K562 (cell line): ENCODE measurements at regions not wholly inside any gene's neighbourhood (a gene's known extent, or its start where the extent isn't known, plus 50 kb on each side); places are given as distances from the start of the nearest gene placed in this dataset.
A peak's percentile ranks its signal among the peaks of the same experiment; 100 is the strongest.

Experiments
- ADNP ChIP-seq: fragments of 200-800 bp; sonication (Bioruptor generic); IDR thresholded peaks from 2 replicates; pipeline ENCODE4 v1.6.1; 2016; ENCODE audit warnings: missing genetic modification characterization, missing compliant biosample characterization
- BRCA1 ChIP-seq, 2 experiments: fragments of 450-650 bp in 1 of 2; sonication (generic) in 1 of 2; formaldehyde crosslinking in 1 of 2; IDR thresholded peaks; 2 replicates each; pipeline versions ENCODE4 v1.5.0 to v1.6.1; 2017 to 2020; ENCODE audit warnings: mild to moderate bottlenecking in 1 of 2, missing genetic modification reagents in 1 of 2
- CEBPB ChIP-seq: fragments of 450-650 bp; IDR thresholded peaks from 2 replicates; pipeline ENCODE4 v1.6.1; 2016; ENCODE audit warnings: missing genetic modification characterization, missing compliant biosample characterization
- CTCF ChIP-seq, 3 experiments: IDR thresholded peaks in 2 of 3; conservative IDR thresholded peaks in 1 of 3; 2 replicates each; pipeline ENCODE4 v1.5.1; 2011 to 2012; ENCODE audit warnings: low read length in 3 of 3, mild to moderate bottlenecking in 3 of 3, control low read depth in 2 of 3, improper control_type of control experiment in 1 of 3, inconsistent platforms in 1 of 3, low read depth in 1 of 3, mixed read lengths in 1 of 3, moderate library complexity in 1 of 3; ENCODE audit not compliant: insufficient read depth in 2 of 3
- FOXA1 ChIP-seq: fragments of 450-650 bp; IDR thresholded peaks from 2 replicates; pipeline ENCODE4 v1.6.1; 2016; ENCODE audit warnings: mild to moderate bottlenecking, borderline replicate concordance
- HSF4 ChIP-seq: fragments of 250-450 bp; sonication (Bioruptor Pico); IDR thresholded peaks from 2 replicates; pipeline ENCODE4 v2.1.2; 2022; ENCODE audit warnings: mild to moderate bottlenecking, moderate library complexity, borderline replicate concordance
- ILK ChIP-seq: fragments of 450-650 bp; IDR thresholded peaks from 2 replicates; pipeline ENCODE4 v1.6.1; 2016; ENCODE audit warnings: missing genetic modification characterization, low read depth, mild to moderate bottlenecking, missing compliant biosample characterization, moderate library complexity, borderline replicate concordance
- ZFP36 ChIP-seq: fragments of 150-350 bp; IDR thresholded peaks from 2 replicates; pipeline ENCODE4 v1.6.1; 2018; ENCODE audit warnings: low read length, low read depth; ENCODE audit not compliant: partially characterized antibody
- ZNF133 ChIP-seq: fragments of 250-450 bp; sonication (Bioruptor Pico); IDR thresholded peaks from 2 replicates; pipeline ENCODE4 v1.4.0; 2020; ENCODE audit warnings: mild to moderate bottlenecking
- ZNF512 ChIP-seq: IDR thresholded peaks from 2 replicates; pipeline ENCODE4 v1.6.1; 2016; ENCODE audit warnings: missing genetic modification characterization, missing compliant biosample characterization

- no peak for TF ChIP-seq CEBPB (tag)
- no peak for TF ChIP-seq HSF4 (CRISPR knock-in tag)
- TF ChIP-seq BRCA1 (IDR thresholded peaks at IDR 0.05), result no peak
- TF ChIP-seq BRCA1 (CRISPR knock-in tag; IDR thresholded peaks at IDR 0.05), result no peak
- no peak for TF ChIP-seq ILK (tag)
- peak in 1 of 3 experiments; percentile 15; a peak in 1 of 6 replicates for TF ChIP-seq CTCF (IDR thresholded peaks at IDR 0.05 in 2 of 3, conservative IDR thresholded peaks at IDR 0.05 in 1 of 3; ENCODE audit: insufficient read depth in 2 of 3, low read depth in 1 of 3, low read length in 3 of 3)
- no peak for TF ChIP-seq ZFP36
- TF ChIP-seq FOXA1, result no peak
- TF ChIP-seq ZNF512 (tag), result no peak
- TF ChIP-seq ZNF133, result no peak
- TF ChIP-seq ADNP (tag), result no peak
Measured at GRCh38 chr6:147447835-147448611, 60.5 kb upstream of the SAMD5 start.
